Stimulated activated naive CD8-positive, alpha-beta T cell treated with anti-CD3 and anti-CD28 coated beads, Interleukin-15, amount 100 ng/mL, for 72 hours (primary cell): ENCODE measurements at regions not wholly inside any gene's neighbourhood (a gene's known extent, or its start where the extent isn't known, plus 50 kb on each side); places are given as distances from the start of the nearest gene placed in this dataset.

ENCODE experiments used
- ATAC-seq: fragments of 150-1000 bp; cut with Tn5 transposase; 2 replicates; pipeline ENCODE4 v1.10.0; 2021; ENCODE audit warnings: mild to moderate bottlenecking, moderate library complexity
- DNase-seq, 2 donors: peaks; one replicate each; pipeline ENCODE4 v3.0.0; 2021 to 2022
- H3K27ac Mint-ChIP-seq, 2 donors: one replicate each; pipeline ENCODE4 v1.8.0; 2022; ENCODE audit warnings: mild to moderate bottlenecking in 2 of 2, mixed read lengths in 2 of 2, moderate library complexity in 2 of 2
- H3K27me3 Mint-ChIP-seq: one replicate; pipeline ENCODE4 v1.8.0; 2022; ENCODE audit warnings: mixed read lengths
- H3K4me1 Mint-ChIP-seq: one replicate; pipeline ENCODE4 v1.8.0; 2022; ENCODE audit warnings: mild to moderate bottlenecking, mixed read lengths
- H3K4me3 Mint-ChIP-seq, 2 donors: one replicate each; pipeline ENCODE4 v1.8.0; 2022; ENCODE audit warnings: mild to moderate bottlenecking in 2 of 2, mixed read lengths in 2 of 2, moderate library complexity in 1 of 2
- H3K9me3 Mint-ChIP-seq, 2 donors: one replicate each; pipeline ENCODE4 v1.8.0; 2022; ENCODE audit warnings: mixed read lengths in 2 of 2

DNA sequence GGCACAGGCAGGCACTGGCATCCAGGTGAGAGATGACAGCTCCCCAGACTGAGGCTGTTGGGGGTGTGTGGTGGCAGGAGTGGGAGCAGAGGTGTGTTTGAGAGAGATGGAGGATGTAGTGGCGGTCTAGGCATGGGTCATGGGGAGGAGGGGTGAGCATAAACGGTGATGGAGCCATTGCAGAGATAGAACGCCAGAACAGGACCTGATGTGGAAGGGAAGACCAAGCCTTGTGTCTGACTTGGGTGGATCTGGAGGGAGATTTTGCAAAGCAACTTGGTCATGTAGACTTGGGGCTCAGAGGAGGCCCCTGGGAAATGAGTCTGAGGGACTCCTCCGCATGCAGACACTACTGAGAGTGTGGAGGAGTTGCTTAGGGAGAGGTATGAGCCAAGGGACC is 50.0 kb upstream of the CLDN5 start:
- ATAC-seq, result no peak
- no peak overlapping the region for H3K27ac Mint-ChIP-seq

DNA sequence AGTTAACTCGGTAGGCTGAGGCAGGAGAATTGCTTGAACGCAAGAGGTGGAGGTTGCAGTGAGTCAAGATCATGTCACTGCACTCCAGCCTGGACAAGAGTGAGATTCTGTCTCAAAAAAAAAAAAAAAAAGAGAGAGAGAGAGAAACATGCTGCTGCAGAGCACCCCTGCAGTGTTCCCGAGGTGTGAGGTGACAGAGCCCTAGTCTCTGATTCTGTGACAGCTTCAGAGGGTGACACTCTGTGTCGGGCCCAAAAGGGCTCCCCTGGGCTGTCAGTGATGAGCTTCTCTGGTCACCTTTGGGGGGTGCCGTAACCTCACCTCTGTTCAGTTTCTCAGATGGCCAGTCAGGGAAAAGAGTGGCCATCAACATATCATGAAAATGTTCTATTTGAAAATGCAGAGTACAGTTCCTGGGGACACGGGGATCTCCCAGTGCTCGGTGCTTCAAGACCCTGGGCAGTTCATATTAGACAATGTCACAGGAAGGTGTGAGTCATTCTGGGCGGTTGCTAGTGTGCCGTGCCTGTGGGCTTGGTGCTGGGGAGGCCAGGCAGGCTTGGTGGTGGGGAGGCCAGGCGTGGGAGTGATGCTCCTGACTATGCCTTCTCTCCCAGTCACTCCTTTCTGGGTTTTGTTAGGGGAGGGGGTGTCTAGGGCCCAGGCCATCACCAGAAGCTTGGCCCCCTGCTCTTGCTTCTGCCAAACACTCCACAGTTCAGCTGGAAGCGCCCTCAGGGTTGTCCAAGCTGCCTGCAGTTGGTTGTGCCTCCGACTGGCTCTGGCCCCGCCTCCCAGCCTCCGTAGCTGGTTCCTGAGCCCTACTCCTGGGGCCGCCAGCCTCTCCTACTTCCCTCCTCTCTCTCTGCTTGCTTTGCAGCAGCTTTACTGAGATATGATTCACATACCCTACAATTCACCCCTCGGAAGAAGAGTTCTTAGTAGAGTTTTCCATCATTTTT is 52.5 kb upstream of the CLDN5 start:
- Mint-ChIP-seq H3K27ac (peak overlapping the region; percentile 23 to 89), H3K27me3 (no peaks in the 10 kb centered on the region), H3K9me3 (no peaks in the 10 kb centered on the region), H3K4me3 (peak overlapping the region; percentile 38 to 58), H3K4me1 (peaks cover 53% of the 10 kb centered on the region)
- peak; percentile 55 to 69 for DNase-seq
- peak; percentile 94 for ATAC-seq

More for the DNA sequence above, 50.0 kb upstream of the CLDN5 start:
- Mint-ChIP-seq H3K9me3 (no peaks in the 10 kb centered on the region), H3K27me3 (no peaks in the 10 kb centered on the region), H3K4me1 (peaks cover 42% of the 10 kb centered on the region), H3K4me3 (no peak overlapping the region)
- no peak for DNase-seq

DNA sequence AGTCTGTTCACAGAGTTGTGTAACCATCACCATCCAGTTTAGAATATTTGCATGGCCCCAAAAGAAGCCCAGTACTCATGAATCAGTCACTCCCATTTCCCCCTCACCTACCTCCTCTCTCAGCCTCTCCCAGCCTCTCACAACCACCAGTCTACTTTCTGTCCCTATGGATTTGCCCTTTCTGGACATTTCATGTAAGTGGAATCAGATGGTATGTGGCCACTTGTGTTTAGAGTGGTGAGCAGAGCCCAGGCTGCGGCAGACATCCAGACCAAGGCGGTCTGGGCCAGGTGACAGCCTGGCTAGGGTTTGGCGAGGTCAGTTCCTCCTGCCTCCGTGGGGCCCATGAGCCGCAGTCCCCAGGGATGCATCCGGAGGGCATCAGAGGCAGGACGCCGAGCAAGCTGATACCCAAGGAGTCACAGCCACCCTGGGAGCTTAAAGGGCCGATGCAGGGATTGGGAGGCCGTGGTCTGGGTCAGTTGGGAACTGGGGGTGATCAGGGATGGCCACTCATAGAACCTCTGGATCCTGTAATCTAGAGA is 53.3 kb upstream of the CLDN5 start:
- peak overlapping the region; percentile 38 to 58 for H3K4me3 Mint-ChIP-seq
- no peak for DNase-seq
- peaks cover 53% of the 10 kb centered on the region for H3K4me1 Mint-ChIP-seq
- H3K27ac Mint-ChIP-seq, result peak overlapping the region; percentile 23 to 89
- H3K9me3 Mint-ChIP-seq, result no peaks in the 10 kb centered on the region
- no peaks in the 10 kb centered on the region for H3K27me3 Mint-ChIP-seq
- no peak for ATAC-seq

DNA sequence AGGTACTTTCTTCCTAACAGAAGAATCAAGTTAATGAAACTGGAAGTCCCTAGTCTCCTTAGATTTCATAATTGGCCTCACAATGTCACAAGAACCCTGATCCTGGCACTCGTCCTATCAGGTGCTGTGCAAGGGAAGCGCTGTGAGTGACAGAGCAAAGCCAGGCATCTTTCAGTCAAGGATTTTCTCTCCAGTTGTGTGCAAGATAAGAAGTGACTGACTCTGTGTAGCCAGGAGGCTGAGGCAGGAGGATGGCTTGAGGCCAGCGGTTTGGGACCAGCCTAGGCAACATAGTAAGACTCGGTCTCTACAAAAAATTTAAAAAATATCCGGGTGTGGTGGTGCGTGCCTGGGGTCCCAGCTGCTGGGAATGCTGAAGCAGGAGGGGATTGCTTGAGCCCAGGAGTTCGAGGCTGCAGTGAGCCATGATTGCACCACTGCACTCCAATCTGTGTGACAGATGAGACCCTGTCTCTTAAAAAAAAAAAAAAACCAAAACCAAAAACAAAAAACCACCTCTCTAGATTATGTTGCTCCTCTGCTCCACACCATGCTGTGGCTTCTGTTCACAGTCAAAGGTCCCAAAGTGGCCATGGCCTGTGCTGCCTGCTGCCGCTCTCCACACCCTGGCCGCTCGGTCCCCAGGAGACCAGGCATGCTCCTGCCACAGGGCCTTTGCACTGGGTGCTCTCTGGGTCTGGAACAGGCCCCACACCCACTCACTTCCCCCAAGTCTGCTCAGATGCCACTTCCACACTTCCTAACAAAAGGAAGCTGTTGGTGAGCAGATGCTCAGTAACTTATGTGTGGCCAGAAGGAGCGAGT is 54.2 kb upstream of the CLDN5 start:
- DNase-seq (no peak), ATAC-seq (no peak)
- Mint-ChIP-seq H3K27ac (peak overlapping the region; percentile 91 to 96), H3K9me3 (no peaks in the 10 kb centered on the region), H3K27me3 (no peaks in the 10 kb centered on the region), H3K4me1 (peaks cover 53% of the 10 kb centered on the region), H3K4me3 (peak overlapping the region; percentile 56 to 73)

DNA sequence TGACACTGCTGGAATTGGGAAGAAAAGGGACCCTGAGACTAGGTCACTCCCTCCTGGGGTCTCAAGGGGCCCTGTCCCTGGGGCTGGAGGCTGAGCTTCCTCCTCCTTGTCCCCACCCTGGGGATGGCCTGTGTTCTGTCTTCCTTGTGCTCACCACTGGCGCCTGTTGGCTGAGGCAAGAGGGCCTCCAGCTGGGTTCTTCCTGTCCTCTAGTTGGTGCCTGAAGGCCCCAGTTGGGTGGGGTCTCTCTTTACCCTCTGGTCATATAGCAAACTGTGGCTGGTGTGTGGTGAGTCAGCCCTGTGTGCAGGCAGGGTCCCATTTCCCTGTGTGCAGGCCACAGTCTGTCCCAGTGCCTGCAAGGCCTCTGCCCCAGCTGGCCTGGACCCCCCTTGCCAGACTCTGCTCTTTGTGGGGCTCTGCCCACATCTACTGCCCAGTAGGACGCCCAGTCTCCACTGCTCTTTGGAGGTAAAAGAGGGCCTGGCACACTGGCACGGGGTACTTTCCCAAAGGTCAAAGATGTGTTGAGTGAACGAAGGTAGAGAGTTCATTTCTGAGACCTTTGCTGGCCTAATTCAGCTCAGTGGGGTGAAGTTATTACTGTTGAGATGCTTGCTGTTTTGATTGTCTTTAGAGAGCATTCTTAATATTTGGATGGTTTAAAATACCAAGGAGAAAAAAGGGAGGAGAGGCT is 55.1 kb upstream of the CLDN5 start:
- no peaks in the 10 kb centered on the region for H3K9me3 Mint-ChIP-seq
- H3K4me3 Mint-ChIP-seq, result peak overlapping the region; percentile 56 to 73
- DNase-seq, result peak; percentile 21 to 22
- no peaks in the 10 kb centered on the region for H3K27me3 Mint-ChIP-seq
- ATAC-seq, result peak; percentile 15
- H3K4me1 Mint-ChIP-seq, result peaks cover 53% of the 10 kb centered on the region
- peak overlapping the region; percentile 91 to 96 for H3K27ac Mint-ChIP-seq

DNA sequence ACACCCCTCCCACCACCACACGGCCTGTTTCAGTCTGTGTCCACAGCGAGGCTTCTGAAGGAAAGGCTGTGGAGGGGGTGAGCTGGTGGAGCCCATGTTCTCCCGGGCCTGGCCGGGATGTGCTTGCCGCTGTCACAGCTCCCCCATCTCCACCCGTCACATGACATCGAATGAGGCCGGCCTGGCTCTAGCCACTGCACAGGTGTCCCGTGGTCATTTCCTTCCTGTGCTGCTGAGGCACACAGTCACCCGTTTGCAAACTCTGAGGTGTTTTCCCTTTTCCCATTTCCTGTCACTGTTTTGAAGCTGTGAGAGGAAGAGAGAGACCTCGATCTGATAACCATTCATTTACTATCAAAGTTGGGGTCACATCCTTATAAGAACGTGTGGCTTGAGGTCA is 55.7 kb upstream of the CLDN5 start:
- DNase-seq (peak; percentile 17 to 55), ATAC-seq (peak; percentile 64)
- H3K4me3 Mint-ChIP-seq, result peak overlapping the region; percentile 56 to 73
- H3K9me3 Mint-ChIP-seq, result no peaks in the 10 kb centered on the region
- H3K27me3 Mint-ChIP-seq, result no peaks in the 10 kb centered on the region
- peaks cover 53% of the 10 kb centered on the region for H3K4me1 Mint-ChIP-seq
- H3K27ac Mint-ChIP-seq, result peak overlapping the region; percentile 91 to 96

DNA sequence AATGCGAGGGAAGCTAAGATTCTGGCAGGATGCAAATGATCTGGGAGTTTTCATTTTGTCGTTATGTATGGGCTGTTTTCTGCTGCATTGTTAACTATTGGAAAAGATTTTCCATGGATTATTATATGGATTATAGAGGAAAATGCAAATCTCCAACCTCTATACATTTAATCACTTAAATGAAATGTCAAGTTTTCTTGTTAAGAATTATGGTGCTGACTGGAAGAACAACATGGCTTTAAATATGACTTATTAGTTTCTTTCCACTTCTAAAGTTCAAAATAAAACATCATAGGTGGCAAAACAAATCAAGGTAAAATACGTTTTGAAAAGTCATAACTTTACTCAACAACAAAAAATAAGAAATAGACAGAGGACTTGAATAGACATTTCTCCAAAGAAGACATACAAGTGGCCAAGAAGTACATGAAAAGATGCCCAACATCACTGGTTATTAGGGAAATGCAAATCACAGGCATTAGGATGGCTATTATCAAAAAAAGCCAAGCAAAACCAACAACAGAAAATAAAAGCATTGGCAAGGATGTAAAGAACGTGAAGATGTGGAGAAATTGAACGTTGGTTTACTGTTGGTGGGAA is 56.2 kb upstream of the CLDN5 start:
- H3K4me3 Mint-ChIP-seq, result peak overlapping the region; percentile 56 to 73
- no peak for ATAC-seq

DNA sequence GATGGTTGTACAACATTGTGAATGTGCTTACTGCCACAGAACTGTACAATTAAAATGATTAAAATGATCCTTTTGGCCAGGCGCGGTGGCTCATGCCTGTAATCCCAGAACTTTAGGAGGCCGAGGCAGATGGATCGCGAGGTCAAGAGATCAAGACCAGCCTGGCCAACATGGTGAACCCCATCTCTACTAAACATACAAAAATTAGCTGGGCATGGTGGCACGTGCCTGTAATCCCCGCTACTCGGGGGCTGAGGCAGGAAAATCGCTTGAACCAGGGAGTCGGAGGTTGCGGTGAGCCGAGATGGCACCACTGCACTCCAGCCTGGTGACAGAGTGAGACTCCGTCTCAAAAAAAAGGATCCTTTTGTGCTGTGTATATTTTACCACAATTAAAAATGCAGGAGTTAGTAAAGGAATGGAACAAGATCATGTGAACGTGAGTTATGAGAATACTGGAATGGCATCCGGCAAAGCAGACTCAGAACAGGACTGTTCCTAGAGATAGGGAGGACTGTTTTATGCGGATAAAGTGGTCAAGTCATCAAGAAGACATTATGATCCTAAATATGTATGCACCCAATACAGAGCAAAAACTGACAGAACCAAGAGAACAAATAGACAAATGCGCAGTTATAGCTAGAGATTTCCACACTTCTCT is 58.0 kb upstream of the CLDN5 start:
- H3K27me3 Mint-ChIP-seq, result no peaks in the 10 kb centered on the region
- H3K4me3 Mint-ChIP-seq, result no peak overlapping the region
- ATAC-seq (no peak), DNase-seq (no peak)
- H3K27ac Mint-ChIP-seq, result no peak overlapping the region
- H3K9me3 Mint-ChIP-seq, result no peaks in the 10 kb centered on the region
- peaks cover 37% of the 10 kb centered on the region for H3K4me1 Mint-ChIP-seq

More for the DNA sequence above, 56.2 kb upstream of the CLDN5 start:
- Mint-ChIP-seq H3K9me3 (no peaks in the 10 kb centered on the region), H3K27ac (no peak overlapping the region), H3K27me3 (no peaks in the 10 kb centered on the region), H3K4me1 (peaks cover 53% of the 10 kb centered on the region)
- DNase-seq, result no peak

DNA sequence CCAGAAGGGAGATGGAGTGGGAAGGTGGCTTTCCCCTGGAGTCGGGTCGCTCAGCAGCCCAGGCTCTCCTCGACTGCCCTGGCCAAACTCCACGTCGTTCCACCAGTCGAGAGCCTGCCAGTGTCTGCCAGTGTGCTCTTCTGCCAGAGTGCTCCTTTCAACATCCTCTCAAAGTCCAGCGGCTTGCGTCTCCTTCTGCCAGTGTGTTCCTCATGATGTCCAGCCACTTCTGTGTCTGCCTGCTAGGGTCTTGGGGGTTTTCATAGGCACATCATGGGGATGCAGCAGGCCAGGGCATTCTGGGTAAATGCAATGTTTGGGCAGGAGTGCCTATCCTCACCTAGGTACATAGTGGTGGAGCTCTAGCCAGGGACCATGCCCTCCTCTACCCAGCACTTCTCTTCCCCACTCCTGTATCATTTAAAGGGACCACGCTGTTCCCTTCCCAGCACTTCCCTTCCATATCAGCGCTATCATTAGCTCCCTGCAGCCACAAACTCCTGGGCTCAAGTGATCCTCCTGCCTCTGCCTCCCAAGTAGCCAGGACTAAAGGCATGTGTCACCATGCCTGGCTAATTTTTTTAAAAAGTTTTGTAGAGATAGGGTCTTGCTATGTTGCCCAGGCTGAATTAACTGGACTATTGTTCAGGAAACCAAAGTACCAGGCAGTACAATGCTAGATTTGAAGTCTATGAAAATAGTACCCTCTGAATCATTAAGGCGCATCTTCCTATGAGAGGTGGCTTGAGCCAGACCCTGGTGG is 62.9 kb upstream of the CLDN5 start:
- ATAC-seq (no peak), DNase-seq (no peak)
- H3K4me1 Mint-ChIP-seq, result no peaks in the 10 kb centered on the region
- no peak overlapping the region for H3K27ac Mint-ChIP-seq
- H3K27me3 Mint-ChIP-seq, result no peaks in the 10 kb centered on the region
- no peak overlapping the region for H3K4me3 Mint-ChIP-seq
- no peaks in the 10 kb centered on the region for H3K9me3 Mint-ChIP-seq

DNA sequence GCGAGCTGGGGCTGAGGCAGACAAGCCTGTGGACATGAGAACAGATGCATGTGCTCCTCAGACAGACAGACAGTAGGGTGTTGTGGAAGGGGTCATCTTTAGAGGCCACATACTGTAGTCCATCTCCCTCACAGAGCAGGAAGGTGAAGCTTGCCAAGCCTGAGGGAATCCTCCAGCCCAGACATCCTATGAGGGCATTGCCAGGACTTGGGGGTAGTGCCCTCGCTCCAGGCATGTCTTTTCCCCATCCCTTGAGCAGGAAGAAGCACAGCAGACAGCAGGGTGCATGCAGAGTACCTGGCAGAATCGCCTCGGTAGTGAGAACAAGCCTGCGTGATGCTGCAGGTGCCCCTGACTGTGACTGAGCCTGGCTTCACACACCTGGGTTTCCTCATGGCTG is 66.5 kb upstream of the CLDN5 start:
- Mint-ChIP-seq H3K9me3 (no peaks in the 10 kb centered on the region), H3K4me1 (peaks cover 5% of the 10 kb centered on the region), H3K27me3 (no peaks in the 10 kb centered on the region), H3K4me3 (no peak overlapping the region), H3K27ac (no peak overlapping the region)
- ATAC-seq, result no peak
- DNase-seq, result no peak

DNA sequence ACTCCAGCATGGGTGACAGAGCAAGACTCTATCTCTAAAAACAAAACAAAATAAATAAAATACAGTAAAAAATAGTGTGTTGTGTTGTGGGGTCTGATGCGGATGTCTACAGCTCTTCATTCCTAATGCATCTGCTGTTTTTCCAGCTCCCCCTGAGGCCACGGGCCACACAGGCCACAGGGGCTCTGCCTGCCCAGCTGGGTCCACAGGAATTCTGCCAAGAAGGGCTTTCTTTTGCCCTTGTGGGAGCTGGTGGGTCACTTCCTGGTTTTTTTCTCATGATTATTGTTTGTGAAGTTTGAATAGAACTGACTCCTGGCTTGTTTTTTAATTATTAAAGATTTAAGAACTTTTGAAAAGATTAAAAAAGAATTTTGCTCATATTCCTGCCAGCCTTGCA is 67.4 kb upstream of the CLDN5 start:
- Mint-ChIP-seq H3K27me3 (no peaks in the 10 kb centered on the region), H3K27ac (no peak overlapping the region), H3K4me1 (peaks cover 11% of the 10 kb centered on the region), H3K9me3 (no peaks in the 10 kb centered on the region), H3K4me3 (no peak overlapping the region)
- DNase-seq (no peak), ATAC-seq (no peak)

DNA sequence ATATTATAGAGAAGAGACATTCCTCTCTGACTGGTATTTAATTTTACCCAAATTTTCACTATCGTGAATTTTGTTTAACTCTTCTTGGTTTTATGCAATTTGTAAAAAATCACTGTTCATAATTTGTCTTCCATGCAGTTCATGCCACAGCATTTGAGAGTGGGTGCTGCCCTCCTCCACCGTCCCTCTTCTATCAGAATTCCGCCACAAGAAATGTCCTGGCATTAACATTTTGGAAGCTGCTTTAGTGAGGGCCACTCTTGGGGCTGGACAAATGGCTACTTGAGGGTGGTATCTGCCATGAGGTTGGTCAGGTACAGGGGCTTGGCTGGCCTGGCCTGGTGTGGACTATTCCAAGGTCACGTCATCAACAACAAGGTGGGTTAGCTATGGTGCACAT is 68.3 kb upstream of the CLDN5 start:
- Mint-ChIP-seq H3K27me3 (no peaks in the 10 kb centered on the region), H3K4me3 (no peak overlapping the region), H3K27ac (no peak overlapping the region), H3K9me3 (no peaks in the 10 kb centered on the region), H3K4me1 (peaks cover 20% of the 10 kb centered on the region)
- ATAC-seq (no peak), DNase-seq (no peak)

DNA sequence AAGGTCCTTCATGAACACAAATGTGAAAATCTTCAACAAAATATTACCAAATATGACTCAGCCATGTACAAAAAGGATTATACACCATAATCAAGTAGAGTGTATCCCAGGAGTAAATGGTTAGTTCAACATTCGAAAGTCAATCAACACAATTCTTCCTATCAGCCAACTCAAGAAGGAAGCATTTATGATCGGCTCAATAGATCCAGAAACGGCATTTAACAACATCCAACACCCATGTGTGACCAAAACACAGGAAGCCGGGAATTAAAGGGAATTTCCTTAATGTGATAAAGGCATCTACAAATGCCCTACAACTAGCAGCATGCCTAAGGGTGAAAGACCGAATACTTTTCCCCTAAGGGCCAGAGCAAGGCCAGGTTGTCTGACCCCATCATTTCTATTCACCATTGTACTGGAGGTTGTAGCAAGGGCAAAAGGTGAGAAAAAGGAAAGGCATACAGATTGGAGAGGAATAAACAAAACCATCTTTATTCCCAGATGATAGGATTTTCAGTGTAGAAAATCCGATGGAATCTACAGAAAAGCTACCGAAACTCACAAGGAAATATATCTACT is 69.9 kb upstream of the CLDN5 start:
- Mint-ChIP-seq H3K27ac (peak overlapping the region in 1 of 2 donors; percentile 11), H3K27me3 (no peaks in the 10 kb centered on the region), H3K4me1 (peaks cover 36% of the 10 kb centered on the region), H3K9me3 (no peaks in the 10 kb centered on the region), H3K4me3 (no peak overlapping the region)
- DNase-seq (no peak), ATAC-seq (no peak)

DNA sequence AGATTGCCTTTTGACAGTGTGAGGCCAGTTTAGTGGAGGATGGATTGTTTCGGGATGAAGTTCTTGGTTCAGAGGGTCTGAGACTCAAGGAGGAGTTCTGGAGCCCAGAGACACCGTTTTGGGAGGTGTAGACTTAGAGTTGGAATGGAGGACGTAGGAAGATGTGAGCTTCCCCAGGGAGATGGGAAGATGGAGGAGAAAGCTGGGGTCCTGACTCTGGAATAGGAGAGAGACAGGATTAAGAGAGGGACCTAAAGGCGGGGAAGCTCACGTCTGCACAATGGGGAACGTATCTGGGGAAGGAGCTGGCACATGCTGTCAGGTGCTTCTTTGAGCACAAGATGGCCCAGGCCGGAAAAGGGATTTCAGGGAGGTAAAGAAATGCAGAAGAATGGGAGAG is 71.3 kb upstream of the CLDN5 start:
- no peak overlapping the region for H3K4me3 Mint-ChIP-seq
- H3K4me1 Mint-ChIP-seq, result peaks cover 41% of the 10 kb centered on the region
- no peaks in the 10 kb centered on the region for H3K9me3 Mint-ChIP-seq

More for the DNA sequence above, 71.3 kb upstream of the CLDN5 start:
- ATAC-seq (no peak), DNase-seq (no peak)
- no peaks in the 10 kb centered on the region for H3K27me3 Mint-ChIP-seq
- H3K27ac Mint-ChIP-seq, result no peak overlapping the region
